GM13977 (cell line): ENCODE measurements at regions not wholly inside any gene's neighbourhood (a gene's known extent, or its start where the extent isn't known, plus 50 kb on each side); places are given as distances from the start of the nearest gene placed in this dataset.

Experiments used
- DNase-seq: peaks from one replicate; pipeline ENCODE4 v3.0.0; 2012; ENCODE audit warnings: low spot score
- in situ Hi-C: fragments of 300-500 bp; cut with MboI; formaldehyde crosslinking; loops from one replicate; pipeline ENCODE4 v1.12.0; 2022; ENCODE audit warnings: low sequenced_read_pairs, low pct_unique_long_range_greater_than_20kb, mixed read lengths, inconsistent platforms; ENCODE audit not compliant: unreplicated experiment
- TF ChIP-seq, protein P1 (sequence below): IDR thresholded peaks from 2 replicates; pipeline ENCODE4 v1.5.1; 2012; ENCODE audit warnings: mild to moderate bottlenecking, control low read depth; ENCODE audit not compliant: insufficient read depth; ENCODE audit errors: extremely low read depth, missing control alignments

- in situ Hi-C loops = no loop called here
- no peak for DNase-seq
- TF ChIP-seq, protein P1, sequence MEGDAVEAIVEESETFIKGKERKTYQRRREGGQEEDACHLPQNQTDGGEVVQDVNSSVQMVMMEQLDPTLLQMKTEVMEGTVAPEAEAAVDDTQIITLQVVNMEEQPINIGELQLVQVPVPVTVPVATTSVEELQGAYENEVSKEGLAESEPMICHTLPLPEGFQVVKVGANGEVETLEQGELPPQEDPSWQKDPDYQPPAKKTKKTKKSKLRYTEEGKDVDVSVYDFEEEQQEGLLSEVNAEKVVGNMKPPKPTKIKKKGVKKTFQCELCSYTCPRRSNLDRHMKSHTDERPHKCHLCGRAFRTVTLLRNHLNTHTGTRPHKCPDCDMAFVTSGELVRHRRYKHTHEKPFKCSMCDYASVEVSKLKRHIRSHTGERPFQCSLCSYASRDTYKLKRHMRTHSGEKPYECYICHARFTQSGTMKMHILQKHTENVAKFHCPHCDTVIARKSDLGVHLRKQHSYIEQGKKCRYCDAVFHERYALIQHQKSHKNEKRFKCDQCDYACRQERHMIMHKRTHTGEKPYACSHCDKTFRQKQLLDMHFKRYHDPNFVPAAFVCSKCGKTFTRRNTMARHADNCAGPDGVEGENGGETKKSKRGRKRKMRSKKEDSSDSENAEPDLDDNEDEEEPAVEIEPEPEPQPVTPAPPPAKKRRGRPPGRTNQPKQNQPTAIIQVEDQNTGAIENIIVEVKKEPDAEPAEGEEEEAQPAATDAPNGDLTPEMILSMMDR = no peak
Observed at GRCh38 chr3:31420311-31420710, 112.4 kb upstream of the STT3B start.

DNA sequence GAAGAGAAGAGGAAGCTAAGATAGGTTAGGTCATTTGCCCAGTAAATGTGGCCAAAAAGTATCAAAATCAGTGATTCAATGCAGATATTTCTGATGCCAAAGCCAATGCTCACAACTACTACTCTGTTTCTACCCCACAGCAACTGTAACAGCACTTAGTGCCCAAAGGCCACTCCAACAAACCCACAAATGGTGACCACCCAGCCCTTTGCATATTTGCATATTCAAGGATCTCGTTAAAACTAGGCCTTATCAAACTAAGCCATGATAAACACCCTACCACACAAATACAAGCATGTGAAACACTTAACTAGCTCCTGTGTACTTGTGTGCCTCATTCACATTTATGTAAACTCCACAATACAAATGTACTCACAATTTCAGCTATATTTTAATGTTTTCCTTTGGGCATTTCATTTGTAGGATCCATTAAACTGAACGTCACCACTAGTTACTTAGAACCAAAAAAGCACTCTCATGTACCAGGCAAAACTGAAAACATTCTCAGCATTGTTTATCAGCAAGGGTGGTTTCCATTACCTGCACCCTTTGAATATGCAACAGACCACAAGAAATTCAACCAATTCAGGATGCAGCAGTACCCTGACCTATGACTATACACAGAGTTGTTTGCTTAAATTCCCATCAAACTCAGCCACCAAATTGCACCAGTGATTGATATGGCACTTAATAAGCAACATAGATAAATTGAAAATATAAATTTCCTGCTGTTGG lies 111.2 kb upstream of the STT3B start:
- in situ Hi-C loops = no loop called here
- DNase-seq = no peak

DNA sequence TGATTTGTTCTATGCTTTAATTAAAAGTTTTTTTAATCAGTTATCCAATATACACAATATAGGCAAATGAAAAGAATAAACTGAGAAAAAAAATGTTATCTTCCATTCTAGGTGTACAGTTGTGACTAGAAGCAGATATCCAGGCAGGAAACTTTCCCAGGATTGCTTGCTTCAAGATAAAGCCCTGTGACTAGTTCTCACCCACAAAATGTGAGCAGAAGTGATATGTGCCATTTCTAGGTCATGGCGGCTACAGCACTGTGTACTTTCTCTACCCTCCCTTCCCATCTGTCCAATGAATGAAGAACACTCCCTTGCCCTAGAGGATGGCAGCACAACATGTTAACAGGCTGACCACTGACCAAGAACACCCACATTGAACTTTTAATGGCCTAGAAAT lies 110.5 kb upstream of the STT3B start:
- DNase-seq = no peak
- in situ Hi-C loops = no loop called here
- TF ChIP-seq, protein P1 = no peak

More for the DNA sequence above, 111.2 kb upstream of the STT3B start:
- TF ChIP-seq, protein P1 = no peak

- in situ Hi-C loops = no loop called here
- TF ChIP-seq, protein P1 = no peak
- DNase-seq = no peak
Observed at GRCh38 chr3:31423482-31423881, 109.2 kb upstream of the STT3B start.

DNA sequence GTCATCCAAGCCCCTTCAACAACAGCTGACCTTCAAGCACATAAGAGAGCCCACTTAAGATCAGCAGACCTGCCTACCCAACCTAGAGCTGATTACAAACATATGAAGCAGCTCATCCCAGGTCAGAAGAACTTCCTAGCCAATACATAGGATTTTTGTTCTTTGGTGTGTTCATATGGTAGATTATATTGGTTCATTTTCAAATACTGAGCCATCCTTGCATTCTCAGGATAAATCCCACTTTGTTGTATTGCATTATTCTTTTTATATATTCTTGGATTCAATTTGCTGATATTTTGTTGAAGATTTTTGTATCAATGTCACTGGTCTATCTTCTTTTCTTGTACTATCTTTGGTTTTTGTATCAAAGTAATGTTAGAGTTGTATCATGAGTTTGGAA lies 107.3 kb upstream of the STT3B start:
- in situ Hi-C loops = no loop called here
- no peak for DNase-seq
- TF ChIP-seq, protein P1 = no peak

GRCh38 chr3:31427623-31428022 lies 105.1 kb upstream of the STT3B start:
- in situ Hi-C loops = no loop called here
- no peak for DNase-seq
- TF ChIP-seq, protein P1 = no peak
